ENCODE measurements at regions not wholly inside any gene's neighbourhood (a gene's known extent, or its start where the extent isn't known, plus 50 kb on each side); places are given as distances from the start of the nearest gene placed in this dataset.
"Not testable (repeated sequence)": the region's sequence is repeated elsewhere in the genome, so short reads cannot be mapped to it uniquely, and the experiment has no call there.

DNA sequence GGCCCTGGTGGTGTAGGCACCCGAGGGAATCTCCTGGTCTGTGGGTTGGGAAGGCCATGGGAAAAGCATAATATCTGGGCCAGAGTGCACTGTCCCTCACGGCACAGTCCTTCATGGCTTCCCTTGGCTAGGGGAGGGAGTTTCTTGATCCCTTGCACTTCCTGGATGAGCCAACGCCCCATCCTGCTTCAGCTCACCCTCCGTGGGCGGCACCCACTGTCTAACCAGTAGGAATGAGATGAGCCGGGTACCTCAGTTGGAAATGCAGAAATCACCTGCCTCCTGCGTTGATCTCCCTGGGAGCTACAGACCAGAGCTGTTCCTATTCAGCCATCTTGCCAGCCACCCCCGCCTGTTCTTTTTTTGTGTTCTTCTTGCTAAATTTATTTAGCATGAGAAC is 134.4 kb downstream of the LEPR start:
- no peak overlapping the region for H3K4me3 ChIP-seq (ENCODE audit: low read depth, low read length)
- H3K36me3 ChIP-seq: no peaks in the 10 kb centered on the region
- H3K9me3 ChIP-seq (ENCODE audit: severe bottlenecking): no peaks in the 10 kb centered on the region
- no peak overlapping the region for H3K27ac ChIP-seq
- TF ChIP-seq, protein P1, sequence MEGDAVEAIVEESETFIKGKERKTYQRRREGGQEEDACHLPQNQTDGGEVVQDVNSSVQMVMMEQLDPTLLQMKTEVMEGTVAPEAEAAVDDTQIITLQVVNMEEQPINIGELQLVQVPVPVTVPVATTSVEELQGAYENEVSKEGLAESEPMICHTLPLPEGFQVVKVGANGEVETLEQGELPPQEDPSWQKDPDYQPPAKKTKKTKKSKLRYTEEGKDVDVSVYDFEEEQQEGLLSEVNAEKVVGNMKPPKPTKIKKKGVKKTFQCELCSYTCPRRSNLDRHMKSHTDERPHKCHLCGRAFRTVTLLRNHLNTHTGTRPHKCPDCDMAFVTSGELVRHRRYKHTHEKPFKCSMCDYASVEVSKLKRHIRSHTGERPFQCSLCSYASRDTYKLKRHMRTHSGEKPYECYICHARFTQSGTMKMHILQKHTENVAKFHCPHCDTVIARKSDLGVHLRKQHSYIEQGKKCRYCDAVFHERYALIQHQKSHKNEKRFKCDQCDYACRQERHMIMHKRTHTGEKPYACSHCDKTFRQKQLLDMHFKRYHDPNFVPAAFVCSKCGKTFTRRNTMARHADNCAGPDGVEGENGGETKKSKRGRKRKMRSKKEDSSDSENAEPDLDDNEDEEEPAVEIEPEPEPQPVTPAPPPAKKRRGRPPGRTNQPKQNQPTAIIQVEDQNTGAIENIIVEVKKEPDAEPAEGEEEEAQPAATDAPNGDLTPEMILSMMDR (IDR thresholded peaks at IDR 0.05; ENCODE audit: low read depth, low read length): no peak
- DNase-seq: no peak
- no peaks in the 10 kb centered on the region for H3K27me3 ChIP-seq (ENCODE audit: insufficient read depth, low read depth, severe bottlenecking)

DNA sequence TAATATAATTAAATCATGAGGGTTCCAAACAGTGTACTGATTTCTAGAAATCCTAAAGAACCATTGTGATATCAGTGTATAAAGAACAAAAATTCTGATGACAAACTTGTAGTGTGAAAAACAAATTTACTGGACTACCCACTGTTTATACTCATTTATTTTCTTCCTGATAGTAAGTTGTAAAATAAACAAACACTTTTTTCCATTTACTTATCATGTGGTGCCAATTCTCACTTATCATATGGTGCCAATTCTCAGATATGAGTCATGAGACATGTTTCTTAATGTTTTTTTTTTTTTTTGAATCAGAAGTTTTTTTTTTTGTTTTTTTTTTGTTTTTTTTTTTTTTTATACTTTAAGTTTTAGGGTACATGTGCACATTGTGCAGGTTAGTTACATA is 137.7 kb downstream of the LEPR start:
- TF ChIP-seq, protein P1 (IDR thresholded peaks at IDR 0.05; ENCODE audit: low read depth, low read length): no peak
- Histone ChIP-seq H3K4me3 (ENCODE audit: low read depth, low read length) (no peak overlapping the region), H3K9me3 (ENCODE audit: severe bottlenecking) (no peaks in the 10 kb centered on the region), H3K27me3 (ENCODE audit: insufficient read depth, low read depth, severe bottlenecking) (no peaks in the 10 kb centered on the region), H3K36me3 (no peaks in the 10 kb centered on the region), H3K27ac (no peak overlapping the region)
- DNase-seq: no peak

DNA sequence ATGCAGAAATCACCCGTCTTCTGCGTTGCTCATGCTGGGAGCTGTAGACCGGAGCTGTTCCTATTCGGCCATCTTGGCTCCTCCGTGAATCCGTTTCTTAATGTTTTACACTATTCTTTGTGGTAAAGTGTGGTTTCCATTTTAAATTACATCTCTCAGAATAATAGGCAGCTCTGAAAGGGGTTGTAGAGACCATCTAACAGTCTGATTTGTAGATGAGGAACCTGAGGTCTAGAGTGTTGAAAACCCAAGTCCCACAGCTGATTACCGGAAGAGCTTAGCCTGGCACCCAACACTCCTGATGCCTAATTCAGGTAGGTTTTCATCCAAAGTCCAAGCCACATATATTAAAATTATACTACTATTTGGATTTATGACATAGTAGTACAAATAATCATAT is 144.0 kb downstream of the LEPR start:
- H3K9me3 ChIP-seq (ENCODE audit: severe bottlenecking): no peaks in the 10 kb centered on the region
- DNase-seq: no peak
- H3K36me3 ChIP-seq: no peaks in the 10 kb centered on the region
- no peaks in the 10 kb centered on the region for H3K27me3 ChIP-seq (ENCODE audit: insufficient read depth, low read depth, severe bottlenecking)
- H3K4me3 ChIP-seq (ENCODE audit: low read depth, low read length): no peak overlapping the region
- TF ChIP-seq, protein P1 (IDR thresholded peaks at IDR 0.05; ENCODE audit: low read depth, low read length): no peak
- no peak overlapping the region for H3K27ac ChIP-seq

DNA sequence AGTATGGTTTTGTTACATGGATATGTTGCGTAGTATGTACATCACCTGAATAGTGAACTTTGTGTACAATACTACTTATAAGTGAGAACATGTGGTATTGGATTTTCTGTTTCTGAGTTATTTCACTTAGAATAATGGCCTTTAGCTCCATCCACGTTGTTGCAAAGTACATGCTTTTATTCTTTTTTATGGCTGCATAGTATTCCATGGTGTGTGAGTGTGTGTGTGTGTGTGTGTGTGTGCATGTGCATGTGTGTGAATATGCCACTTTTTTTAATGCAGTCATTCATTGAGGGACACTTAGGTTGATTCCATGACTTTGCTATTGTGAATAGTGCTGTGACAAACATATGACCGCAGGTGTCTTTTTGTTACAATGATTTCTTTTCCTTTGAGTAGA is 147.8 kb downstream of the LEPR start:
- H3K27me3 ChIP-seq (ENCODE audit: insufficient read depth, low read depth, severe bottlenecking): no peaks in the 10 kb centered on the region
- DNase-seq: no peak
- TF ChIP-seq, protein P1 (IDR thresholded peaks at IDR 0.05; ENCODE audit: low read depth, low read length): no peak
- no peak overlapping the region for H3K4me3 ChIP-seq (ENCODE audit: low read depth, low read length)
- no peaks in the 10 kb centered on the region for H3K9me3 ChIP-seq (ENCODE audit: severe bottlenecking)
- no peaks in the 10 kb centered on the region for H3K36me3 ChIP-seq
- no peak overlapping the region for H3K27ac ChIP-seq

DNA sequence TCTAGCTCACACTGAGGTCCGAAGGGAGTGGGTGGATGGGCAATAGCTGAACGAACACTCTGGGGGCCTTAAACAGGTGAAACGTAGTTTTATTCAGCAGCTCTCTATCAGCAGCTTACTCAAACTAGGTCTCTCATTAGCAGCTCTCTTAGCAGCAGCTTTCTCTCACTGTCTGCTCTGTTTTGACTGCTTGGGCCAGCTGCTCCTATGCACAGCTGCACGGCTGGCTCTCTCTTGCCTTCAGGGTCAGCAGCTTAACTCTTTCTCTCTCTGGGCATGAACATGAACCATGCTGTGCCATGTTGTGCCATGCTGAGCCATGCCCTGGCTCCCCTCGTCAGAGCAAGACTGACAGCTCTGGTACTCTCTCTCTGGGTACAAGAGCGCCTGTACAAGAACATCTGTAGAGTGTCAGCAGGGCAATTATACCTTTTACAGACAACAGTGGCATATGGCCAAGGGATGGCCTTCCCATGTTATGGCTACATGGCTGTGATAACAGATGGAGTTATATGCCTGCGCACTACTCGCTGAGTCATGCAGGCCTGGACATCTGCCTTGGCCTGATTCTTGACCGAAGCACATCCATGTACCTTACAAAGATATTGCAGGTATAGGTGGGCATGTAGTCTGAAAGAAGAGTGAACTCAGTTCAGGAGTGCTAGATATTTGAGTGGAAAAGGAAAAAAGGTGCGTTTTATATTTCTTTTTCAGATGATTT is 152.4 kb downstream of the LEPR start:
- no peak overlapping the region for H3K27ac ChIP-seq
- H3K36me3 ChIP-seq: no peaks in the 10 kb centered on the region
- TF ChIP-seq, protein P1 (IDR thresholded peaks at IDR 0.05; ENCODE audit: low read depth, low read length): no peak
- H3K9me3 ChIP-seq (ENCODE audit: severe bottlenecking): peaks cover under 1% of the 10 kb centered on the region
- no peaks in the 10 kb centered on the region for H3K27me3 ChIP-seq (ENCODE audit: insufficient read depth, low read depth, severe bottlenecking)
- no peak for DNase-seq
- no peak overlapping the region for H3K4me3 ChIP-seq (ENCODE audit: low read depth, low read length)

DNA sequence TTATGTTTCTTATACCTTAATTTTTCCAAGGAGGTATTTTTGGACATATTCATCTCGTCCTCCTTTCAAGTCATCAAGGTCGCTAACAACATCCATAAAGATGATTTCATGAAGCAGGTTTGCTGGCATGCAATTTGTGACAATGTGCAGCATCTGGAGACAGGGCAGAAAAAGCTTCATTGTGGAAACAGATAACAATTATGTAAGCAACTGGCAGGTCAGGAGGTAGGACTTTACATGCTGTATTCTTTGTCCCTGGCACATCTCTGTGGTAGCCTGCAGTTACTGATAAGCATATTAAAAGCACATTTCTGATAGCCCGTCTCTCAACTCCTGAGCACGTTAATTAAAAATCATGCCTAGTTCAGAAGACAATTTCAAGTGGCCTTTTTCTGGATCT is 156.8 kb downstream of the LEPR start:
- TF ChIP-seq, protein P1 (IDR thresholded peaks at IDR 0.05; ENCODE audit: low read depth, low read length): no peak
- Histone ChIP-seq H3K27ac (no peak overlapping the region), H3K4me3 (ENCODE audit: low read depth, low read length) (no peak overlapping the region), H3K9me3 (ENCODE audit: severe bottlenecking) (peaks cover 4% of the 10 kb centered on the region), H3K27me3 (ENCODE audit: insufficient read depth, low read depth, severe bottlenecking) (no peaks in the 10 kb centered on the region), H3K36me3 (no peaks in the 10 kb centered on the region)
- DNase-seq: no peak

DNA sequence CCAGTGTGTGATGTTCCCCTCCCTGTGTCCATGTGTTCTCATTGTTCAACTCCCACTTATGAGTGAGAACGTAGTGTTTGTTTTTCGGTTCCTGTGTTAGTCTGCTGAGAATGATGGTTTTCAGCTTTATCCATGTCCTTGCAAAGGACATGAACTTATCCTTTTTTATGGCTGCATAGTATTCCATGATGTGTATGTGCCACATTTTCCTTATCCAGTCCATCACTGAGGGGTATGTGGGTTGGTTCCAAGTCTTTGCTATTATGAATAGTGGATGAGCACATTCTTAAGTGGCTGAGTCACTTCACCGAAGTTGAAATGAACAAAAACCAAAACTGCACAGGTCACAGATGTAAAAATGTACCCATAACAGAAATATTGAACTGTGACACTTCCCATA is 157.5 kb downstream of the LEPR start:
- H3K9me3 ChIP-seq (ENCODE audit: severe bottlenecking); H3K27me3 ChIP-seq (ENCODE audit: insufficient read depth, low read depth, severe bottlenecking); DNase-seq; H3K4me3 ChIP-seq (ENCODE audit: low read depth, low read length); H3K27ac ChIP-seq; H3K36me3 ChIP-seq: not testable (repeated sequence)

Data from WERI-Rb-1 (cell line).